Suprapubic skin (tissue), 4 donors: ENCODE measurements at regions not wholly inside any gene's neighbourhood (a gene's known extent, or its start where the extent isn't known, plus 50 kb on each side); places are given as distances from the start of the nearest gene placed in this dataset.

ENCODE experiments used
- DNase-seq, 2 donors: peaks; one replicate each; pipeline ENCODE4 v3.0.0-alpha.2; 2019; ENCODE audit warnings: low spot score in 2 of 2
- H3K27ac ChIP-seq: fragments of 200-600 bp; sonication (generic); one replicate; pipeline ENCODE4 v1.5.1; 2019
- H3K27me3 ChIP-seq: fragments of 200-600 bp; sonication (generic); one replicate; pipeline ENCODE4 v1.5.1; 2019
- H3K36me3 ChIP-seq: fragments of 200-600 bp; sonication (generic); one replicate; pipeline ENCODE4 v1.5.1; 2019
- H3K4me1 ChIP-seq: fragments of 200-600 bp; sonication (generic); one replicate; pipeline ENCODE4 v1.5.1; 2019
- H3K4me3 ChIP-seq: fragments of 200-600 bp; sonication (generic); one replicate; pipeline ENCODE4 v1.5.1; 2019; ENCODE audit warnings: mild to moderate bottlenecking
- H3K9me3 ChIP-seq: fragments of 200-600 bp; sonication (generic); one replicate; pipeline ENCODE4 v1.5.1; 2019
- EP300 ChIP-seq: sonication (generic); formaldehyde crosslinking; IDR thresholded peaks from one replicate; pipeline ENCODE4 v1.6.1; 2017; ENCODE audit warnings: antibody characterized with exemption
- POLR2A ChIP-seq, 2 donors: fragments of 450-650 bp; IDR thresholded peaks; one replicate each; pipeline ENCODE4 v1.6.1; 2017; ENCODE audit warnings: antibody characterized with exemption in 2 of 2, mild to moderate bottlenecking in 2 of 2, moderate library complexity in 2 of 2
- POLR2AphosphoS5 ChIP-seq, 3 donors: sonication (generic); formaldehyde crosslinking; IDR thresholded peaks; one replicate each; pipeline ENCODE4 v1.6.1; 2017; ENCODE audit warnings: antibody characterized with exemption in 3 of 3
- WGBS: methylation state at CpG from one replicate; pipeline ENCODE4 v1.1.5; 2018; 5-methylcytosine and 5-hydroxymethylcytosine counted together
- TF ChIP-seq, protein P1 (sequence below), 2 donors: fragments of 200-600 bp in 1 of 2; fragments of 450-650 bp in 1 of 2; sonication (generic) in 1 of 2; IDR thresholded peaks; one replicate each; pipeline ENCODE4 v1.5.1; 2016 to 2019; ENCODE audit warnings: antibody characterized with exemption in 2 of 2, mild to moderate bottlenecking in 1 of 2, moderate library complexity in 1 of 2

DNA sequence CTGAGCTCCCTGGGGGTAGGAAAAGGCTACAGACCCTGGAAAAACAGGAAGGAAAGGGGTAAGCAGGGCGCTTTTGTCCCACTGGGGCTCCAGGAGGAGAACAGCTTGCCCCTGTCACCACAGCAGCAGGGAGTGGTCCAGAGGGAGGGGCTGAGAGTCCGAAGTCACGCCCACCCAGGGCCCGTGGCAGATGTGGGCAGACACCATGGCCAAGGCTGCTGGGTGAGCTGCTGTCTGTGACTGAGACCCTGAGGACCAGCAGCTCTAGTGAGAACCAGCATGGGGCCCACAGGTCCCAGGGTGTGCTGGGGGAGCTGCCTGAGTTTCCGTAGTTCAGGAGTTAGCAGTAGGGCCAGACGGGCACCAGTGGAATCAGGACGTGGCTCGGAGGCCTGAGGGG is 162.0 kb downstream of the SPP2 start:
- no peak overlapping the region for H3K4me3 ChIP-seq
- 86% methylated on average over 7 of the region's 8 CpGs for WGBS
- no peaks in the 10 kb centered on the region for H3K9me3 ChIP-seq
- no peak overlapping the region for H3K27ac ChIP-seq
- H3K27me3 ChIP-seq, result peaks cover 2% of the 10 kb centered on the region
- H3K4me1 ChIP-seq, result peaks cover 5% of the 10 kb centered on the region
- TF ChIP-seq POLR2A (IDR thresholded peaks at IDR 0.05) (no peak), POLR2AphosphoS5 (IDR thresholded peaks at IDR 0.05) (no peak), EP300 (no peak)
- TF ChIP-seq, protein P1, sequence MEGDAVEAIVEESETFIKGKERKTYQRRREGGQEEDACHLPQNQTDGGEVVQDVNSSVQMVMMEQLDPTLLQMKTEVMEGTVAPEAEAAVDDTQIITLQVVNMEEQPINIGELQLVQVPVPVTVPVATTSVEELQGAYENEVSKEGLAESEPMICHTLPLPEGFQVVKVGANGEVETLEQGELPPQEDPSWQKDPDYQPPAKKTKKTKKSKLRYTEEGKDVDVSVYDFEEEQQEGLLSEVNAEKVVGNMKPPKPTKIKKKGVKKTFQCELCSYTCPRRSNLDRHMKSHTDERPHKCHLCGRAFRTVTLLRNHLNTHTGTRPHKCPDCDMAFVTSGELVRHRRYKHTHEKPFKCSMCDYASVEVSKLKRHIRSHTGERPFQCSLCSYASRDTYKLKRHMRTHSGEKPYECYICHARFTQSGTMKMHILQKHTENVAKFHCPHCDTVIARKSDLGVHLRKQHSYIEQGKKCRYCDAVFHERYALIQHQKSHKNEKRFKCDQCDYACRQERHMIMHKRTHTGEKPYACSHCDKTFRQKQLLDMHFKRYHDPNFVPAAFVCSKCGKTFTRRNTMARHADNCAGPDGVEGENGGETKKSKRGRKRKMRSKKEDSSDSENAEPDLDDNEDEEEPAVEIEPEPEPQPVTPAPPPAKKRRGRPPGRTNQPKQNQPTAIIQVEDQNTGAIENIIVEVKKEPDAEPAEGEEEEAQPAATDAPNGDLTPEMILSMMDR (IDR thresholded peaks at IDR 0.05), result no peak
- DNase-seq, result no peak
- H3K36me3 ChIP-seq, result no peaks in the 10 kb centered on the region

DNA sequence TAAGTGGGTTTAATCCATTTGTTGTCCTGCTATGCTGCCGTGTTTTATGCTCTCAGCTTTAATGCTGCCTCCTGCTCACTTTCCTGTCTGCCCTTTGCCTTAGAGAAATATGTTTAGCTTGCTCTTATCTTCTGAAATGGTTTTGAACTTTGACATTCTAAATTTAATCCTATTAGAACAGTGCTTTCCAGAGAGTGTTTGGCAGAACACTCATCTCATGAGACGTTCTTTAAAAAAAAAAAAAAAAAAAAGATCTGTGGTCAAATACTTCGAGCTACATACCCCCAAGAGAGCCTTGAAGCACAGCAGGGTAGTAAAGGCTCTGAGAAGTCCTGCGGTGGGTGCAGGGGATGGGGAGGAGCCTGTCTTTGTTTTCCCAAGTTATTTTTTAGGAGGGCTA is 161.3 kb downstream of the SPP2 start:
- no peak for TF ChIP-seq POLR2AphosphoS5 (IDR thresholded peaks at IDR 0.05)
- TF ChIP-seq, protein P1 (IDR thresholded peaks at IDR 0.05), result no peak
- TF ChIP-seq POLR2A (IDR thresholded peaks at IDR 0.05), result no peak
- TF ChIP-seq EP300, result no peak

DNA sequence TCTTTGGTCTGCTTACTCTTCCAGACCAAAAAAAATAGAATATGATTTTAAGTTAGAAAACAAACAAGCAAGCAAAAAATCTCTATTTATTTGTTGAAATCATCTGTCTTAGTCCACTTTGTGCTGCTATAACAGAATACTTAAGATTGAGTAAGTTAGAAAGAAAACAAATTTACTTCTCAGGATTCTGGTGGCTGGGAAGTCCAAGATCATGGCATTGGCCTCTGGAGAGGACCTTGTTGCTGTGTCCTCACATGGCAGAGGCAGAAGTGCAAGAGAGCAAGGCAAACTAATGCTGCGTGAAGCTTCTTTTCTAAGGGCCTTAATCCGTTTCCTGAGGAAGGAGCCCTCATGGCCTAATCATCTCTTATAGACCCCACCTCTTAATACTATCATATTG is 156.2 kb downstream of the SPP2 start:
- TF ChIP-seq EP300, result no peak
- no peak for TF ChIP-seq POLR2A (IDR thresholded peaks at IDR 0.05)
- no peak for TF ChIP-seq POLR2AphosphoS5 (IDR thresholded peaks at IDR 0.05)
- TF ChIP-seq, protein P1 (IDR thresholded peaks at IDR 0.05), result no peak
- WGBS, result 96% methylated on average over 2 of the region's 2 CpGs
- no peaks in the 10 kb centered on the region for H3K9me3 ChIP-seq
- no peak overlapping the region for H3K4me3 ChIP-seq
- H3K27ac ChIP-seq, result no peak overlapping the region
- H3K27me3 ChIP-seq, result no peaks in the 10 kb centered on the region
- no peak for DNase-seq
- peaks cover 15% of the 10 kb centered on the region for H3K4me1 ChIP-seq
- no peaks in the 10 kb centered on the region for H3K36me3 ChIP-seq

More for the DNA sequence above, 161.3 kb downstream of the SPP2 start:
- H3K36me3 ChIP-seq, result no peaks in the 10 kb centered on the region
- H3K27ac ChIP-seq, result no peak overlapping the region
- H3K27me3 ChIP-seq, result peaks cover 2% of the 10 kb centered on the region
- H3K9me3 ChIP-seq, result no peaks in the 10 kb centered on the region
- no peak overlapping the region for H3K4me3 ChIP-seq
- WGBS, result 61% methylated on average over 4 of the region's 4 CpGs
- no peaks in the 10 kb centered on the region for H3K4me1 ChIP-seq
- no peak for DNase-seq

DNA sequence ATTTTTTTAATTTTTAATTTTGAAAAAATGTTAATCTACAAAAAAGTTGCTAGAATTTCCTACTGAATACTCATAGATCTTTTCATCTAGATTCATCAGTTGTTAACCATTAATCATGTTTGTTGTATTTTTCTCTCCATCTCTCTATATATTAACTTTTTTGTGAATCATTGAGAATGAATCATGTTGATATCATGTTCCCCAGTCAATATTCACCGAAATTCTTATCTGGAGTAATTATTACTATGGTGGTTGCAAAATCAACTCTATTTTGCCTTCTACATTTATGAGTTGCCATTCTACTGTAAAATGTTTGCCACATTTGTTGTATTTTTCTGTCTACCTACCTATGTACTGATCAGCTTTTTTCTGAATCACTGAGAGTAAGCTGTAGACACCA is 154.0 kb downstream of the SPP2 start:
- Histone ChIP-seq H3K4me1 (peaks cover 15% of the 10 kb centered on the region), H3K4me3 (no peak overlapping the region), H3K27me3 (no peaks in the 10 kb centered on the region), H3K27ac (no peak overlapping the region), H3K9me3 (no peaks in the 10 kb centered on the region), H3K36me3 (no peaks in the 10 kb centered on the region)
- 58% methylated on average over 1 of the region's 1 CpG for WGBS
- TF ChIP-seq POLR2A (IDR thresholded peaks at IDR 0.05) (no peak), EP300 (no peak), POLR2AphosphoS5 (IDR thresholded peaks at IDR 0.05) (no peak)
- TF ChIP-seq, protein P1 (IDR thresholded peaks at IDR 0.05), result no peak
- DNase-seq, result no peak

DNA sequence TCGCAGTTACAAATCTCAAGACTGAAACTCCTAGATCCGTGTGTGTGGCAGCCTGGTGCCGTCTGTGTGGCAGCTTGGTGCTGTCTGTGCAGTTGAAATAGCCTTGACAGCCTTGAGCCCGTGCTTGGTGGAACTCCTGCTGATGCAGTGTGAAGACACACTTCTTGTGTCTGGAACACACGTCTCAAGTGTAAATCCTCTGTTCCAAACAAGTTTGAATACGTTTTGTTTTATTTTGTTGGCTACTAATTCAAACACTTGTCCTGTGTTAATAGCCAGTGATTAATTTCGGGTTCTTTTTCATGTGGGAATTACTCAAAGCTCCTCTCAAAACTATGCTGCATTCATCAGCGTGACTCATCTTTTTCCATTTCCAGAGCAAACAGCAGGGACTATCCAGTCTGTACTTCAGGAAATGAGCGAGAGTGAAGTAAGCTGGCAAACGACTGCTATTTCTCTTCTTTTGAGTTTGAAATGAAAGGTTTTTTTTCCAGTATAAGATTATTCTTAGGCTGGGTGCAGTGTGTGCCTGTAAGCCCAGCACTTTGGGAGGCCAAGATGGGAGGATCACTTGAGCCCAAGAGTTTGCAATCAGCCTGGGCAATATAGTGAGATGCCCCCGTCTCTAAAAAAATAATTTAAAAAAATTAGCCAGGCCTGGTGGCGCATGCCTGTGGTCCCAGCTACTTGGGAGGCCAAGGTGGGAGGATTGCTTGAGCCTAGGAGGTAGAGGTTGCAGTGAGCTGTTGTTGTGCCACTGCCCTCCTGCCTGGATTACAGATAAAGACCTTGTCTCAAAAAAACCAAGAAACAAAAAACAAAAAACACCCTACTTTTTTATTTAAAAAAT is 152.9 kb downstream of the SPP2 start:
- Histone ChIP-seq H3K4me3 (no peak overlapping the region), H3K36me3 (no peaks in the 10 kb centered on the region), H3K27me3 (no peaks in the 10 kb centered on the region), H3K4me1 (peaks cover 15% of the 10 kb centered on the region), H3K9me3 (no peaks in the 10 kb centered on the region), H3K27ac (peak overlapping the region; percentile 60)
- WGBS, result 37% methylated on average over 12 of the region's 12 CpGs
- DNase-seq, result no peak
- no peak for TF ChIP-seq EP300
- TF ChIP-seq POLR2AphosphoS5 (IDR thresholded peaks at IDR 0.05), result peak in 1 of 3 donors; percentile 29
